ENCODE measurements at regions not wholly inside any gene's neighbourhood (a gene's known extent, or its start where the extent isn't known, plus 50 kb on each side); places are given as distances from the start of the nearest gene placed in this dataset.
"Not testable (repeated sequence)": the region's sequence is repeated elsewhere in the genome, so short reads cannot be mapped to it uniquely, and the experiment has no call there.

DNA sequence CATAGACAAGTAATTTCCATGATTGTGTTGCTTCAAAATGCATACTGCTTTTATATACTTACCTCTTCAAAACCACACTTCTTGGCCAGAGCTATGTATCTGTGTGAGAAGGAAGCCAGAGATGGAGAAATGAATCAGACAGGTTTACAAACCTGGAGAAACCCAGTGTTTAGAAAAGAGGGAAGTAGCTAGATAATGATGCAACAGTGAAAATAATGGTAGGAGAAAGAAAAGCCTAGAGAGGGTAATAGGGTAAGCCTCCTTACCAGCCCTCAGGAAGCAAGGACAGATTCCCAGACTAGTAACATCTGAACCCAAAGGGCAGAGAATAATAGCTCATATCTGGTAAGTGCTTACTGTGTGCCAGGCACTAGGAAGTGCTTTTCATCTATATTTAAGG, 250.3 kb upstream of the CDH11 start:
- Mint-ChIP-seq H3K4me1 (peaks cover 18% of the 10 kb centered on the region), H3K27me3 (ENCODE audit: low read depth, poor library complexity) (peaks cover 3% of the 10 kb centered on the region), H3K27ac (no peak overlapping the region), H3K36me3 (ENCODE audit: low read depth) (peaks cover 8% of the 10 kb centered on the region), H3K4me3 (no peak overlapping the region), H3K9me3 (peaks cover 17% of the 10 kb centered on the region)
- TF ChIP-seq, protein P1, sequence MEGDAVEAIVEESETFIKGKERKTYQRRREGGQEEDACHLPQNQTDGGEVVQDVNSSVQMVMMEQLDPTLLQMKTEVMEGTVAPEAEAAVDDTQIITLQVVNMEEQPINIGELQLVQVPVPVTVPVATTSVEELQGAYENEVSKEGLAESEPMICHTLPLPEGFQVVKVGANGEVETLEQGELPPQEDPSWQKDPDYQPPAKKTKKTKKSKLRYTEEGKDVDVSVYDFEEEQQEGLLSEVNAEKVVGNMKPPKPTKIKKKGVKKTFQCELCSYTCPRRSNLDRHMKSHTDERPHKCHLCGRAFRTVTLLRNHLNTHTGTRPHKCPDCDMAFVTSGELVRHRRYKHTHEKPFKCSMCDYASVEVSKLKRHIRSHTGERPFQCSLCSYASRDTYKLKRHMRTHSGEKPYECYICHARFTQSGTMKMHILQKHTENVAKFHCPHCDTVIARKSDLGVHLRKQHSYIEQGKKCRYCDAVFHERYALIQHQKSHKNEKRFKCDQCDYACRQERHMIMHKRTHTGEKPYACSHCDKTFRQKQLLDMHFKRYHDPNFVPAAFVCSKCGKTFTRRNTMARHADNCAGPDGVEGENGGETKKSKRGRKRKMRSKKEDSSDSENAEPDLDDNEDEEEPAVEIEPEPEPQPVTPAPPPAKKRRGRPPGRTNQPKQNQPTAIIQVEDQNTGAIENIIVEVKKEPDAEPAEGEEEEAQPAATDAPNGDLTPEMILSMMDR (IDR thresholded peaks at IDR 0.05): no peak
- DNase-seq: no peak

DNA sequence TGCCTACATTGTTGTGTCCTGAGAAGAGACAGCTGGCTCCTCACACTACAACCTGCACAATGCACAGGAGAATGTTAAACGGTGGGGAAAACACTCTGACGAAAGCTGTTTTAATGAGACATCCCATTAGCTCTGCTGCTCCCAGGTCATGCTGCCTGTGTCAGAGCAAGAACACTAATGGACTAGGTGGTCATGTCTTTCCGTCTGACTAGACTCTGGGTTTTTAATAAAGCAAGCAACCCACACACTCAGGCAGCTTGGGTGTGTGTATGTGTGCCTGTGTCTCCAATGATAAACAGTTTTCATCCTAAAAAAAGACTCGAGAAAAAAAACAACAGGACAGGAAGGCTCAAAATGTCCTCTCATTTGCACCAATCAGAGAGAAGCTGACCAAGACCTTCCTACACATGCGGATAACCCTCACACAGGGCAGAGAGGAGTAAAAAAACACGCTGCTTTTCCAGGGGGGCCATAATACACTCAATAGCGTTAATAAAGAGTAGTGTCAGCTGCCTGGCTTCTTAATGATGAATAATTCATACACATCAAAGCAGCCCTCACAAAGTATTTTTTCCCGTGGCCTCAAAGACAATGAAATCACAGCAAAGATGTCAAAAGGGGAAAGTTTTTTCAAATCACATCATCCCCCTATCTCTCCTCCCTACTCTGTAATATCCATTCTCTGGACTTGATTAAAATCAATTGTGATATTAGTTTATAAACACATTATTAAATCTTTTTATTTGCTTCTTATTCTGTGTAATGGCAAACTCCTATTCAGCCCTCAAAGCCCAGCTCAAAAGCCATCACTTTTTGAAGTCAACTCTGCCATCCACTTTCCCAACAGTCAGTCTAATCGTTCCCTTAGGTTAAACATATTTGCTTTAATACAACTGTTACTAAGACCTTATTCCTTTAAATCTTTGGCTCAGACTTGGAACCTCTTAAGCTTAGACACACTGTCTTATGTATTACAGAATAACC, 244.2 kb upstream of the CDH11 start:
- no peaks in the 10 kb centered on the region for H3K4me1 Mint-ChIP-seq
- H3K27me3 Mint-ChIP-seq (ENCODE audit: low read depth, poor library complexity): no peaks in the 10 kb centered on the region
- DNase-seq: no peak
- H3K36me3 Mint-ChIP-seq (ENCODE audit: low read depth): peaks cover 8% of the 10 kb centered on the region
- no peak overlapping the region for H3K27ac Mint-ChIP-seq
- TF ChIP-seq, protein P1 (IDR thresholded peaks at IDR 0.05): no peak
- H3K4me3 Mint-ChIP-seq: no peak overlapping the region
- peaks cover 17% of the 10 kb centered on the region for H3K9me3 Mint-ChIP-seq

DNA sequence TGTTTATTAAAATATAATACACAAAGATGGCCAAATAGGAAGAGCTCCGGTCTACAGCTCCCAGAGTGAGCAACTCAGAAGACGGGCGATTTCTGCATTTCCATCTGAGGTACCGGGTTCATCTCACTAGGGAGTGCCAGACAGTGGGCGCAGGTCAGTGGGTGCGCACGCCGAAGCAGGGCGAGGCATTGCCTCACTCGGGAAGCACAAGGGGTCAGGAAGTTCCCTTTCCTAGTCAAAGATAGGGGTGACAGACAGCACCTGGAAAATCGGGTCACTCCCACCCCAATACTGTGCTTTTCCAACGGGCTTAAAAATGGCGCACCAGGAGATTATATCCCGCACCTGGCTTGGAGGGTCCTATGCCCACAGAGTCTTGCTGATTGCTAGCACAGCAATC, 234.9 kb upstream of the CDH11 start:
- not testable (repeated sequence) for H3K27me3 Mint-ChIP-seq (ENCODE audit: low read depth, poor library complexity); H3K4me3 Mint-ChIP-seq; H3K27ac Mint-ChIP-seq; DNase-seq; H3K4me1 Mint-ChIP-seq
- peaks cover 19% of the 10 kb centered on the region for H3K36me3 Mint-ChIP-seq (ENCODE audit: low read depth)
- peaks cover 48% of the 10 kb centered on the region for H3K9me3 Mint-ChIP-seq

DNA sequence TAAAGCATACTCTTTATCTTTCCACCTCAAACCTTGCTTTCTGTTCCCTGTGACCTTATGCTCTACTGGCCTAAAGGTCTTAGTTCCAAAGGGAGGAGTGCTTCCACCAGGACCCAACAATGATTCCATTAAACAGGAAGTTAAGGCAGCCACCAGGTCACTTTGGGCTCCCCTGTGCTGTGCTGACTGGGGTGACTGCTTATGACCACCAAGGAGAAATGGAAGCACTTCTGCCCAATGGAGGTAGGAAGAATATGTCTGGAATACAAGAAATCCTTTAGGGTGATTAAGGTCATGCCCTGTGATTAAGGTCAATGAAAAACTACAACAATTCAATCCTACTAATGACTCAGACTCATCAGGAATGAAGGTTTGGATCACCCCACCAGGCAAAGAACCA, 233.8 kb upstream of the CDH11 start:
- Mint-ChIP-seq H3K27me3 (ENCODE audit: low read depth, poor library complexity) (peaks cover 4% of the 10 kb centered on the region), H3K36me3 (ENCODE audit: low read depth) (peaks cover 19% of the 10 kb centered on the region), H3K27ac (no peak overlapping the region), H3K4me3 (no peak overlapping the region), H3K4me1 (no peaks in the 10 kb centered on the region), H3K9me3 (peaks cover 48% of the 10 kb centered on the region)
- TF ChIP-seq, protein P1 (IDR thresholded peaks at IDR 0.05): no peak
- no peak for DNase-seq

DNA sequence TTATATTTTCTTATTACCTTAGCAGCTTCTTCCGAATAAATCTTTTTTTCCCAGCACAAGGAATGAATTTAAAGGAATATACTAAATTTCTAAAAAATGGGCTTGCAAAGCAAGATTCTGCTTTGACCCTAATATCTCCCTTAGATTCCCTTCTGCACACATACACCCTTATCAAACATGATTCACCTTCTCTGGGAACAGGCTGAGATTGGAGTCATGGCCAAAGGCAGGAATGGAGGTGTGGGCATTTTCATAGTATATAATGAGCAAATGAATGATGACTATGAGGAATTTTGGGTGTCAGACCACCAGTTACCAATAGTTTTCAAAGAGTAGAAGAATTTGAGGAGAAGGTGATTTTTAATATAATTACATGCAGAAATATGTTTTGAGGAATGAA, 231.3 kb upstream of the CDH11 start:
- DNase-seq: no peak
- Mint-ChIP-seq H3K36me3 (ENCODE audit: low read depth) (peaks cover 19% of the 10 kb centered on the region), H3K4me1 (no peaks in the 10 kb centered on the region), H3K27ac (no peak overlapping the region), H3K27me3 (ENCODE audit: low read depth, poor library complexity) (peaks cover 4% of the 10 kb centered on the region), H3K4me3 (no peak overlapping the region), H3K9me3 (peaks cover 34% of the 10 kb centered on the region)
- TF ChIP-seq, protein P1 (IDR thresholded peaks at IDR 0.05): no peak

DNA sequence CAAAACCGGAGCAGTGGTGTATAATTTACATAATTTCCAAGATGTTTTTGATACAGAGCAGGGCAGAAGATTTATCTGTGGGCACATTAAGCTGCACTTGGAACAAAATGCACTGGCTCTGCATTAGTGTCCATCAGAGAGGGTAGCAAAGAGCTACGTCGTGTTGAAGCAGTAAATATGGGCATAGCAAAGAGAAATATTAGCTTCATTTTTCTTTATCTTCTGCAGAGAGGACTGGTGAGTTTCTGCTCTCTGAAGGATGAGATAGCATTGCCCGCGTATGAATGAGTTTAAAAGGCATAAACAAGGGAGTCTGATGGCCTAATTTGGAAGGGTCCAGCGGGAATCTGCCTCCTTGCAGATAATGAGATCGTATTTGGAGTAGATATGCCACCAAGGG, 227.8 kb upstream of the CDH11 start:
- H3K9me3 Mint-ChIP-seq: peaks cover 6% of the 10 kb centered on the region

More for the DNA sequence above, 227.8 kb upstream of the CDH11 start:
- no peak for DNase-seq
- H3K36me3 Mint-ChIP-seq (ENCODE audit: low read depth): peaks cover under 1% of the 10 kb centered on the region
- TF ChIP-seq, protein P1 (IDR thresholded peaks at IDR 0.05): no peak
- H3K4me3 Mint-ChIP-seq: no peak overlapping the region
- peaks cover 4% of the 10 kb centered on the region for H3K27me3 Mint-ChIP-seq (ENCODE audit: low read depth, poor library complexity)
- H3K4me1 Mint-ChIP-seq: no peaks in the 10 kb centered on the region
- H3K27ac Mint-ChIP-seq: no peak overlapping the region
